OCI-LY1 (cell line): ENCODE measurements at regions not wholly inside any gene's neighbourhood (a gene's known extent, or its start where the extent isn't known, plus 50 kb on each side); places are given as distances from the start of the nearest gene placed in this dataset.

Experiments
- H2AFZ ChIP-seq: fragments of 200-600 bp; sonication (generic), shearing (Covaris generic); 2 replicates; pipeline ENCODE4 v1.6.0; 2014; ENCODE audit warnings: antibody characterized with exemption, mild to moderate bottlenecking, low read length
- H3F3A ChIP-seq: fragments of 200-600 bp; sonication (generic), shearing (Covaris generic); 2 replicates; pipeline ENCODE4 v1.6.0; 2014; ENCODE audit warnings: mild to moderate bottlenecking, antibody characterized with exemption, low read length, moderate library complexity; ENCODE audit not compliant: insufficient read depth
- H3K27ac ChIP-seq: fragments of 200-600 bp; sonication (generic); 2 replicates; pipeline ENCODE4 v1.5.1; 2014; ENCODE audit warnings: low read length, mixed run types, mild to moderate bottlenecking, low read depth; ENCODE audit not compliant: poor library complexity, severe bottlenecking
- H3K27me3 ChIP-seq: fragments of 200-600 bp; sonication (generic); 2 replicates; pipeline ENCODE4 v1.6.0; 2014; ENCODE audit warnings: antibody characterized with exemption, mild to moderate bottlenecking, low read length, moderate library complexity; ENCODE audit not compliant: insufficient read depth
- H3K36me3 ChIP-seq: fragments of 200-600 bp; sonication (generic); 2 replicates; pipeline ENCODE4 v1.6.1; 2014; ENCODE audit warnings: mild to moderate bottlenecking, antibody characterized with exemption, low read length, moderate library complexity, mixed read lengths; ENCODE audit not compliant: insufficient read depth
- H3K4me1 ChIP-seq: fragments of 200-600 bp; sonication (generic); 2 replicates; pipeline ENCODE4 v1.5.1; 2014; ENCODE audit warnings: mild to moderate bottlenecking, low read length, moderate library complexity; ENCODE audit not compliant: insufficient read depth, severe bottlenecking
- H3K4me2 ChIP-seq: fragments of 200-600 bp; sonication (generic), shearing (Covaris generic); 2 replicates; pipeline ENCODE4 v1.6.1; 2014; ENCODE audit warnings: low read length
- H3K4me3 ChIP-seq: fragments of 200-600 bp; sonication (generic); 2 replicates; pipeline ENCODE4 v1.5.1; 2014; ENCODE audit warnings: low read length, low read depth, mild to moderate bottlenecking, mixed read lengths; ENCODE audit not compliant: poor library complexity, severe bottlenecking
- H3K79me2 ChIP-seq: fragments of 200-600 bp; shearing (Covaris generic); 2 replicates; pipeline ENCODE4 v1.6.1; 2016; ENCODE audit warnings: mixed run types, low read length, mixed read lengths; ENCODE audit not compliant: insufficient read depth
- H3K9ac ChIP-seq: fragments of 200-600 bp; sonication (generic), shearing (Covaris generic); 2 replicates; pipeline ENCODE4 v1.6.1; 2014; ENCODE audit warnings: mild to moderate bottlenecking, low read length, mixed read lengths
- H3K9me2 ChIP-seq: fragments of 200-600 bp; sonication (generic), shearing (Covaris generic); 2 replicates; pipeline ENCODE4 v1.6.1; 2014; ENCODE audit warnings: low read depth, mild to moderate bottlenecking, low read length, mixed read lengths
- H3K9me3 ChIP-seq: fragments of 200-600 bp; shearing (Covaris generic); 2 replicates; pipeline ENCODE4 v1.6.1; 2014; ENCODE audit warnings: low read length, mixed read lengths
- H4K20me1 ChIP-seq: fragments of 200-600 bp; sonication (generic), shearing (Covaris generic); 2 replicates; pipeline ENCODE4 v1.6.0; 2016; ENCODE audit warnings: mild to moderate bottlenecking, low read length; ENCODE audit not compliant: insufficient read depth
- CTCF ChIP-seq: fragments of 200-600 bp; sonication (generic), shearing (Covaris generic); IDR thresholded peaks from 2 replicates; pipeline ENCODE4 v1.5.1; 2017; ENCODE audit warnings: mild to moderate bottlenecking, antibody characterized with exemption, low read length, moderate library complexity, mixed read lengths
- EZH2 ChIP-seq: fragments of 200-600 bp; sonication (generic), shearing (Covaris generic); IDR thresholded peaks from 2 replicates; pipeline ENCODE4 v1.8.0; 2017; ENCODE audit warnings: borderline replicate concordance, mixed run types, mild to moderate bottlenecking, antibody characterized with exemption, low read length, moderate library complexity, mixed read lengths

- Histone ChIP-seq H3K9me2 (no peaks in the 10 kb centered on the region), H3K79me2 (no peaks in the 10 kb centered on the region), H3K36me3 (no peaks in the 10 kb centered on the region), H3F3A (no peaks in the 10 kb centered on the region), H3K27me3 (no peaks in the 10 kb centered on the region), H3K4me3 (no peak overlapping the region), H3K9ac (no peak overlapping the region), H2AFZ (no peak overlapping the region), H3K27ac (no peak overlapping the region), H4K20me1 (no peaks in the 10 kb centered on the region), H3K4me1 (no peaks in the 10 kb centered on the region), H3K9me3 (no peaks in the 10 kb centered on the region), H3K4me2 (no peak overlapping the region)
- TF ChIP-seq CTCF, result peak; percentile 51; the same call in 1 of the 2 replicates
- TF ChIP-seq EZH2, result no peak
Measured at GRCh38 chr21:20882462-20883407, 115.5 kb upstream of the NCAM2 start.

GRCh38 chr21:20883408-20883800, 114.8 kb upstream of the NCAM2 start:
- no peak overlapping the region for H3K4me3 ChIP-seq
- H3K36me3 ChIP-seq, result no peaks in the 10 kb centered on the region
- no peaks in the 10 kb centered on the region for H3K79me2 ChIP-seq
- H3K9me2 ChIP-seq, result no peaks in the 10 kb centered on the region; the same call in 1 of the 2 replicates
- no peak overlapping the region for H3K4me2 ChIP-seq
- H3F3A ChIP-seq, result no peaks in the 10 kb centered on the region
- no peaks in the 10 kb centered on the region for H3K9me3 ChIP-seq
- H3K27me3 ChIP-seq, result no peaks in the 10 kb centered on the region
- no peak overlapping the region for H2AFZ ChIP-seq
- H3K9ac ChIP-seq, result no peak overlapping the region
- H3K27ac ChIP-seq, result no peak overlapping the region
- TF ChIP-seq CTCF (no peak), EZH2 (no peak)
- no peaks in the 10 kb centered on the region for H4K20me1 ChIP-seq
- no peaks in the 10 kb centered on the region for H3K4me1 ChIP-seq

DNA sequence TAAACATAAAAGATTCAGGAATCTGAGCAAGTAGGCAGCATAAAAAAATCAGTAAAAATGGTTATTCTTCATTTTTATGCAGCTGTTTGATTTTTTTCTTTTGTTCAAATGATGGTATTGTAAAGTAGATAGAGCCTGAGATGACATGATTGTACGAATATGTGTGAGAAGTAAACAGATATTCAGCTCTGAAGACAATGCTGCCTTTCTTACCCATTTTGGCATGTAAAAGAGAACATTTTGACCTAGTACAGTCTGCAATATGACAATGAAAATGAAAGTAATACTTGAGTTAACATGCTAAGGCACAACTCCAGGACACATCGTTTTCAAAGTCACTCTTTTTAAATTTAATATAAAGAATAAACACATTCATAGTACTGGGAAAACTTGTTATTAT, 95.7 kb upstream of the NCAM2 start:
- Histone ChIP-seq H3K27ac (no peak overlapping the region), H3K4me2 (no peak overlapping the region), H3K27me3 (no peaks in the 10 kb centered on the region), H4K20me1 (no peaks in the 10 kb centered on the region), H3K4me1 (no peaks in the 10 kb centered on the region), H3F3A (no peaks in the 10 kb centered on the region), H2AFZ (no peak overlapping the region), H3K9me3 (no peaks in the 10 kb centered on the region), H3K4me3 (no peak overlapping the region), H3K9ac (no peak overlapping the region), H3K79me2 (no peaks in the 10 kb centered on the region), H3K36me3 (no peaks in the 10 kb centered on the region), H3K9me2 (no peaks in the 10 kb centered on the region; the same call in 1 of the 2 replicates)
- TF ChIP-seq CTCF (no peak), EZH2 (no peak)
